ENCODE measurements at regions not wholly inside any gene's neighbourhood (a gene's known extent, or its start where the extent isn't known, plus 50 kb on each side); places are given as distances from the start of the nearest gene placed in this dataset.

DNA sequence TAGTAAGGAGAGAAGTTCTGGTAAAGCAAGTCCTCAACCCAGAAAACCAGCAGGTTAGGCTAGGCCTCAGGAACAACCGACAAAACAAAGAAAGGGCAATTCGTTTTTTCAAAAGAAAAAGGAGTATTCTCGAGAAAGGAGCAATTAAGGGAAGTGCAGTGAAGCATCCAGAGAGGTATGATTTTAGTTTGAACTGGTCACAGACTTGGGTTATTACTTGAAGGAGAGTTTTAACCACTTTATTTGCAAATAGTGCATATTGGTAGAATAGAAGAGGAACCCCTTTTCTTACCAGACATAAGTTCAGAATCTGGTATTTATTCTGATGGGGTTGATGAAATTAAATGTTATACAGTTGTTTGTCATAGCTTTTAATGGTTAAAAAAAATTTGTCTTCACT lies 110.0 kb upstream of the GCFC2 start:
- H3K27ac ChIP-seq = no peak overlapping the region
- TF ChIP-seq, protein P1, sequence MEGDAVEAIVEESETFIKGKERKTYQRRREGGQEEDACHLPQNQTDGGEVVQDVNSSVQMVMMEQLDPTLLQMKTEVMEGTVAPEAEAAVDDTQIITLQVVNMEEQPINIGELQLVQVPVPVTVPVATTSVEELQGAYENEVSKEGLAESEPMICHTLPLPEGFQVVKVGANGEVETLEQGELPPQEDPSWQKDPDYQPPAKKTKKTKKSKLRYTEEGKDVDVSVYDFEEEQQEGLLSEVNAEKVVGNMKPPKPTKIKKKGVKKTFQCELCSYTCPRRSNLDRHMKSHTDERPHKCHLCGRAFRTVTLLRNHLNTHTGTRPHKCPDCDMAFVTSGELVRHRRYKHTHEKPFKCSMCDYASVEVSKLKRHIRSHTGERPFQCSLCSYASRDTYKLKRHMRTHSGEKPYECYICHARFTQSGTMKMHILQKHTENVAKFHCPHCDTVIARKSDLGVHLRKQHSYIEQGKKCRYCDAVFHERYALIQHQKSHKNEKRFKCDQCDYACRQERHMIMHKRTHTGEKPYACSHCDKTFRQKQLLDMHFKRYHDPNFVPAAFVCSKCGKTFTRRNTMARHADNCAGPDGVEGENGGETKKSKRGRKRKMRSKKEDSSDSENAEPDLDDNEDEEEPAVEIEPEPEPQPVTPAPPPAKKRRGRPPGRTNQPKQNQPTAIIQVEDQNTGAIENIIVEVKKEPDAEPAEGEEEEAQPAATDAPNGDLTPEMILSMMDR (conservative IDR thresholded peaks at IDR 0.05) = no peak
- TF ChIP-seq ZFX (IDR thresholded peaks at IDR 0.05) = no peak

GRCh38 chr2:75810611-75811330 lies 100.1 kb upstream of the GCFC2 start:
- TF ChIP-seq, protein P1 (conservative IDR thresholded peaks at IDR 0.05) = no peak
- TF ChIP-seq ZFX (IDR thresholded peaks at IDR 0.05) = no peak
- no peak overlapping the region for H3K27ac ChIP-seq

DNA sequence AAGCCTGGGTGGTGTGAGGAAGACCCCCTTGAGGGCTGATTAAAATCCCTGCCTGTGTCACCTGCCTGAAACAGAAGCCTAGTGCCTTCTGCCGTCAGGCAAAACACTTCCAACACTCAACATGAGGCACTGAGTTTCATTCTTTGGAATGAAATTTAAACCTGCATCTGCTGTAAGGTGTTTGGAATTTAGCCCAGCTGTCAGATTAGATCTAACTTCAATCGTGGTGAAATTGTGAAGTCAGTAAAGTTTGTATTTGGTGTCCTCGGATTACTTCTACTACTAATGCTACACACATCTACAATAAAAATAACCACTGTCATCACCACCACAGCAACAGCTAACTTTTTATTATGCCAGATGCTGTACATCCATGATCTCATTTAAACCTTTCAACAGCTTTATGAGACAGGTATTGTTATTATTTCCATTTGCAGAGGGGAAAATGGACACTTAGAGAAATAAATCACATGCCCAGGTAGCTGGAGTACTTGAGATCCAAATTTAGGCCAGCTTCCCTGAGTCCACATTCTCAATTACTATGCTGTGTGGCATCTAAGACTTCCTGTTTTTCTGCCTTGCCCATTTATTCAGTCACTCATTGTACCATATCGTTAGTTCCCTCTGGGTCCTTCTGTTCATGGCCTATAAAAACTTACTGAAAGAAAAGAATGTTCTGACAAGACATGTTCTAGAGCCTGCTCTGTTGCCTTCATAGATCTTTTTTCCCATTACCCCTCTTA lies 98.2 kb upstream of the GCFC2 start:
- TF ChIP-seq ZFX (IDR thresholded peaks at IDR 0.05) = no peak
- TF ChIP-seq, protein P1 (conservative IDR thresholded peaks at IDR 0.05) = no peak

GRCh38 chr2:75807992-75808391 lies 97.3 kb upstream of the GCFC2 start:
- TF ChIP-seq, protein P1 (conservative IDR thresholded peaks at IDR 0.05) = no peak
- no peak for TF ChIP-seq ZFX (IDR thresholded peaks at IDR 0.05)
- no peak overlapping the region for H3K27ac ChIP-seq

More for the DNA sequence above, 98.2 kb upstream of the GCFC2 start:
- no peak overlapping the region for H3K27ac ChIP-seq

DNA sequence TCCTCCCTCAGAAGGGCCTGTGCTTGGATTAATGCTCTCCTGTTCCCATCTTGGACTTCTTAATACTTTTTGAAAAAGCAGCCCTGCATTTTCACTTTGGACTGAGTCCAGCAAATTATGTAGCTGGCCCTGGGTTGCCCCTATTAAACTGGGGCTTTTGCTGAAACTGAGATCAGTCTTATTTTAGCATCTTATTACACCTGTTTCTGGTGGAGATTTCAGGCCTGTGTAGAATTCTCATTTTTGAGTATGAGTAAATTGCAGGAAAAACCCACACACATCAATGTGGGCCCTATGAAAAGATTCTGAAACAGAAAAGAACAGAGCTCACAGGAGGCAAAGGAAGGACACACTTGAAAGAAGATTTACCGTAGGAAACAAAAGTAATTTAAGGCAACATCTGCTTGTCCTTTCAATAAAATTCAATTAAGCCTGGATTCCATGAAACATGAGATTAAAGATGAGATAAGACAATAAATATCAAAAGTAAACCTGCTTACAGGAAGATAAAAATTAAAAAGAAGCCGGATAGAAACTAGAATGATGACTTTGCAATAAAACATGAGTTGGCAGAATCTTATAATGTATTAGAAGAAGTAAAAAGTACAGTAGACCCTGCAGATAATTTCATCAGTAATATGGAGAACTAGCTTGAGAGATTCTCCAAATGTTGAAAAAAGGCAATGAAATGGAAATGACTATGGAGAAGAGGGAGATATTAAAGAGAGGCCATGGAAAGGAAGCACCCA lies 90.7 kb upstream of the GCFC2 start:
- TF ChIP-seq, protein P1 (conservative IDR thresholded peaks at IDR 0.05) = no peak
- no peak for TF ChIP-seq ZFX (IDR thresholded peaks at IDR 0.05)

DNA sequence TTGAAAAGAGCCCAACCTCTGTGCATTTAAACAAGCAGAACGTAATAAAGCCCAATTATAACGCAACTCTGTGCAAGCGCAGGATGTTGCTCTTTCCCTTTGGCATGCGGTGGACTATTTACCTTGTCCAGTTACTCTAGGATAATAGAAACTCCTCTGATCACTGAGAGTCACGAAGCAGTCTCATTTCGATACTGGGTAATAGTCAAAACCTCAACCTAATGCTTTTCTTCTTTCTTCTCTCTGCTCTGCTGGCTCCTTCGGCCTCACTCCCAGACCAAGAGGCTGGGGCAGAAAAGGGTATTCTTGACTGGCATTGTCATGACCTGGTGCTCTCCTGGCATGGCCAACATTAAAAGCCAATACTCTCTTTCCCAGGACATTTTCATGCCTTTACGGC lies 89.7 kb upstream of the GCFC2 start:
- TF ChIP-seq, protein P1 (conservative IDR thresholded peaks at IDR 0.05) = no peak
- no peak for TF ChIP-seq ZFX (IDR thresholded peaks at IDR 0.05)
- H3K27ac ChIP-seq = no peak overlapping the region

More for the DNA sequence above, 90.7 kb upstream of the GCFC2 start:
- no peak overlapping the region for H3K27ac ChIP-seq

DNA sequence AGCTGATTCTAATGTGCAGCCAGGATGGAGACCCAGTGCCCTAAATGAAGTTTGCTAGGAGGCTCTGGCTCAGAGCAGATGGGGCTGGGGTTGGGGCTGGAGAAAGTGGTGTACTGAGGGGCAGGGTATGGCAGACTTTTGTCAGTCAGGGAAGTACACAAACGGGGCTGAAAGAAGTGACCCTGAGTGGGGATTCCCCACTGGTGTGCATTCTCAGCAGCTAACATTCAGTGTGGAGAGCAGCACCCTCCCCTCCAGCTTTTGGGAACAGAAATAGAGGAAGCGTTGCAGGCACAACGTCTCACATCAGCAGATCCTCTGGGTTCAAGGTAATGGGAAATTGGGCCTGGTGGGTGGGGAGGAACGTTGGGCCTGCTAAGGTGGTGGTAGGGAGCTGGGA lies 89.1 kb upstream of the GCFC2 start:
- no peak overlapping the region for H3K27ac ChIP-seq
- TF ChIP-seq, protein P1 (conservative IDR thresholded peaks at IDR 0.05) = no peak
- no peak for TF ChIP-seq ZFX (IDR thresholded peaks at IDR 0.05)

All from C4-2B (cell line).